ENCODE measurements at regions not wholly inside any gene's neighbourhood (a gene's known extent, or its start where the extent isn't known, plus 50 kb on each side); places are given as distances from the start of the nearest gene placed in this dataset.

- ChIA-PET CTCF (interaction anchor here (0.9 to 2.0 kb wide), 5 partner anchors 12 to 717 kb away, joined by 3 to 8 read pairs (median 3); no protein-coding TSS in a partner anchor), POLR2A (no interaction called here)
- TF ChIP-seq CTCF (IDR thresholded peaks at IDR 0.05; ENCODE audit: insufficient read depth, low read length, missing control alignments): no peak
- H3K4me3 ChIP-seq (ENCODE audit: low read depth, low read length): no peak overlapping the region
- no peak for DNase-seq (ENCODE audit: low read depth, low spot score)
Measured at GRCh38 chr4:98744372-98745150, 86.2 kb upstream of the TSPAN5 start.

DNA sequence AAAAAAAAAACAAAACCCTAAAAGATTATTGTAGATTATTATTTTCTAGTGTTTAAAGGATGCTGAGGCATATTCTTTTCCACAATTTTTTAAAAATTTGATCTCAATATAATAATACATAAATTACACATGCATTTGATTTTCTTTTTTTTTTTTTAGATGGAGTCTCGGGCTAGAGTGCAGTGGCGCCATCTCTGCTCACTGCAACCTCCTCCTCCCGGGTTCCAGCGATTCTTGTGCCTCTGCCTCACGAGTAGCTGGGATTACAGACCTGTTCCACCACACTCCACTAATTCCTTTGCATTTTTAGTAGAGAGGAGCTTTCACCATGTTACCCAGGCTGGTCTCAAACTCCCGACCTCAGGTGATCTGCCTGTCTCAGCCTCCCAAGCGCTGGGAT, 83.5 kb upstream of the TSPAN5 start:
- CTCF ChIA-PET: interaction anchor here (1.2 kb wide), 1 partner anchor 10 kb away, joined by 3 read pairs; no protein-coding TSS in a partner anchor
- no peak for TF ChIP-seq CTCF (IDR thresholded peaks at IDR 0.05; ENCODE audit: insufficient read depth, low read length, missing control alignments)
- H3K4me3 ChIP-seq (ENCODE audit: low read depth, low read length): no peak overlapping the region
- POLR2A ChIA-PET: no interaction called here
- DNase-seq (ENCODE audit: low read depth, low spot score): no peak

- CTCF ChIA-PET: interaction anchor here (1.4 kb wide), 1 partner anchor 272 kb away, joined by 3 read pairs; no protein-coding TSS in a partner anchor
- DNase-seq (ENCODE audit: low read depth, low spot score): no peak
- no peak overlapping the region for H3K4me3 ChIP-seq (ENCODE audit: low read depth, low read length)
Measured at GRCh38 chr4:98739751-98740150, 81.3 kb upstream of the TSPAN5 start.

DNA sequence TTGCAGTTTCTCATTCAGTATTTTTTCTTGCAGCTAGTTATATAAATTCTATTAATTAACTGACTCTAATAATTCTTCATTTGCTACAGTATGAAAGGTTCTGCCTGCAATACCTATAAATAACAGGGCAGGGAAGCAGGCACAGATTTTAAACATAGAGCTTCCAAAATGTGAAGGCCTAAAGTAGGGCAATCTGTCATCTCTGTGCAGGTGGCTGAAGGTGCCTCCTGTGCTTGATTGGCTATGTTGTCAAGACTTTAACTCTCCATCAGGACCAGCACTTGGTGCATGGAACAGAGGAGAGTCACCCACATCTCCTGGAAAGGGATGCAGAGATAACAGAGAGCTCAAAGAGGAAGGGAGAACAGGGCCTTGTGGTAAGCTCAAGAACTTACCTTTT, 75.2 kb upstream of the TSPAN5 start:
- ChIA-PET CTCF (interaction anchor here (0.8 to 2.9 kb wide), 2 partner anchors 266 to 441 kb away, joined by 3 to 10 read pairs; no protein-coding TSS in a partner anchor), POLR2A (no interaction called here)
- no peak for DNase-seq (ENCODE audit: low read depth, low spot score)
- H3K4me3 ChIP-seq (ENCODE audit: low read depth, low read length): no peak overlapping the region
- no peak for TF ChIP-seq CTCF (IDR thresholded peaks at IDR 0.05; ENCODE audit: insufficient read depth, low read length, missing control alignments)

More at GRCh38 chr4:98739751-98740150, 81.3 kb upstream of the TSPAN5 start:
- POLR2A ChIA-PET: no interaction called here
- no peak for TF ChIP-seq CTCF (IDR thresholded peaks at IDR 0.05; ENCODE audit: insufficient read depth, low read length, missing control alignments)

DNA sequence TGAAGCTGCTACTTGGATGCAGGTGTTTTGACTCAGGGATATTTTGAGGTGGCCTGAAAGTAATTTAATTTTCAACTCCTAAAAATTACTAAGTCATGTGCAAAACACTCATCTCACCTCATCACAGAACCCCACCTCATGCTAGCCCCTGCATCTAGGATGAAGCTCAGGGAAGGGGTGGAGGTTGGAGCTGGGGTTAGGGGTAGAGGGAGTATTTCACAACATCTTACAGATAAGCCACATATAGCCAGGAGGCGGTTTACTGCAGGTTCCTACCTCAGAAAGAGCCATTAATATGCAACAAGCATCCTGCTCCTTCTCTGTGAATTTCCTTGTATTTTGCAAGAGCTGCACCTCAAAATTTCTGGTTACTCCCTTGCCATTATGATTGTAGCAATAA, 70.5 kb upstream of the TSPAN5 start:
- no peak for TF ChIP-seq CTCF (IDR thresholded peaks at IDR 0.05; ENCODE audit: insufficient read depth, low read length, missing control alignments)
- POLR2A ChIA-PET: no interaction called here
- CTCF ChIA-PET: interaction anchor here (1.2 to 1.3 kb wide), 2 partner anchors 11 to 27 kb away, joined by 3 read pairs; no protein-coding TSS in a partner anchor

DNA sequence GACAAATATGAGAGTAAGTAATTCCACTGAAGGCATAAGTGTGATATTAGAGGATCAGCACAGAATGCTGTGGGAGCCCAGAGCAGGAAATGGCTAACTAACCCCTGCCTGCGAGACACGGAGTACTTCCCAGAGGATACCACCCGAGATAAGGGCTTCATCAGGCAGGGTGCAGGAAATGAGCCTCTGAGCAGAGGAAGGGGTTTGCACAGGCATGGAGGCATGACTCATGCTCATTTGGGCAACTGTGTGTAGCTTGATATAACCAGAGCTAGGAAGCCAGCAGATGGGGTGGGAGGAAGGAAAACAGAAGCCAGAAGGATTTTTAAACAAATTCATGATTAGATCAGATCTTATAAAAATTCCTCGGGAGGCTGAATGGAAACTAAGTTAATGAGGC, 70.0 kb upstream of the TSPAN5 start:
- ChIA-PET CTCF (interaction anchor here (0.5 to 1.3 kb wide), 3 partner anchors 11 to 263 kb away, joined by 3 read pairs; no protein-coding TSS in a partner anchor), POLR2A (no interaction called here)
- no peak for DNase-seq (ENCODE audit: low read depth, low spot score)
- no peak for TF ChIP-seq CTCF (IDR thresholded peaks at IDR 0.05; ENCODE audit: insufficient read depth, low read length, missing control alignments)
- no peak overlapping the region for H3K4me3 ChIP-seq (ENCODE audit: low read depth, low read length)

More for the DNA sequence above, 70.5 kb upstream of the TSPAN5 start:
- no peak for DNase-seq (ENCODE audit: low read depth, low spot score)
- no peak overlapping the region for H3K4me3 ChIP-seq (ENCODE audit: low read depth, low read length)

Data from AG04449 (cell line).